ENCODE measurements at regions not wholly inside any gene's neighbourhood (a gene's known extent, or its start where the extent isn't known, plus 50 kb on each side); places are given as distances from the start of the nearest gene placed in this dataset.

GRCh38 chr1:29584362-29584761 is 348.0 kb downstream of the PTPRU start:
- Histone ChIP-seq H3K36me3 (ENCODE audit: insufficient read depth, low read length) (no peaks in the 10 kb centered on the region), H3K4me2 (ENCODE audit: low read length) (no peak overlapping the region), H3K9me2 (ENCODE audit: insufficient read depth, low read length) (no peaks in the 10 kb centered on the region), H3K27me3 (ENCODE audit: insufficient read depth, low read depth, low read length) (no peaks in the 10 kb centered on the region), H3K4me3 (ENCODE audit: low read length) (no peak overlapping the region), H3F3A (ENCODE audit: insufficient read depth, low read length, poor library complexity, severe bottlenecking) (no peaks in the 10 kb centered on the region), H4K20me1 (ENCODE audit: insufficient read depth) (no peaks in the 10 kb centered on the region), H3K79me2 (replicated peaks; ENCODE audit: insufficient read depth, low read length) (no peaks in the 10 kb centered on the region), H3K9ac (ENCODE audit: low read length) (no peak overlapping the region), H2AFZ (ENCODE audit: low read depth, low read length) (no peak overlapping the region), H3K9me3 (ENCODE audit: low read length) (no peaks in the 10 kb centered on the region), H3K27ac (ENCODE audit: low read length) (no peak overlapping the region)
- TF ChIP-seq REST (IDR thresholded peaks at IDR 0.05; ENCODE audit: borderline replicate concordance) (no peak), MXI1 (conservative IDR thresholded peaks at IDR 0.05; ENCODE audit: poor library complexity, severe bottlenecking) (no peak), EP300 (conservative IDR thresholded peaks at IDR 0.05; ENCODE audit: poor library complexity, severe bottlenecking) (no peak), EZH2 (IDR thresholded peaks at IDR 0.05; ENCODE audit: borderline replicate concordance, insufficient read depth, low read length, poor library complexity, severe bottlenecking) (no peak), POLR2AphosphoS5 (IDR thresholded peaks at IDR 0.05) (no peak), RAD21 (conservative IDR thresholded peaks at IDR 0.05) (no peak), SMC3 (conservative IDR thresholded peaks at IDR 0.05; ENCODE audit: poor library complexity) (no peak), CTCF (IDR thresholded peaks at IDR 0.05; ENCODE audit: poor library complexity, severe bottlenecking) (no peak)

GRCh38 chr1:29583727-29584126 is 347.4 kb downstream of the PTPRU start:
- TF ChIP-seq SMC3 (conservative IDR thresholded peaks at IDR 0.05; ENCODE audit: poor library complexity) (no peak), MXI1 (conservative IDR thresholded peaks at IDR 0.05; ENCODE audit: poor library complexity, severe bottlenecking) (no peak), EZH2 (IDR thresholded peaks at IDR 0.05; ENCODE audit: borderline replicate concordance, insufficient read depth, low read length, poor library complexity, severe bottlenecking) (no peak), EP300 (conservative IDR thresholded peaks at IDR 0.05; ENCODE audit: poor library complexity, severe bottlenecking) (no peak), RAD21 (conservative IDR thresholded peaks at IDR 0.05) (no peak), POLR2AphosphoS5 (IDR thresholded peaks at IDR 0.05) (no peak)
- Histone ChIP-seq H4K20me1 (ENCODE audit: insufficient read depth) (no peaks in the 10 kb centered on the region), H3K9ac (ENCODE audit: low read length) (no peak overlapping the region), H3K9me2 (ENCODE audit: insufficient read depth, low read length) (no peaks in the 10 kb centered on the region), H3K27ac (ENCODE audit: low read length) (no peak overlapping the region), H3K4me3 (ENCODE audit: low read length) (no peak overlapping the region), H3K79me2 (replicated peaks; ENCODE audit: insufficient read depth, low read length) (no peaks in the 10 kb centered on the region), H3K9me3 (ENCODE audit: low read length) (no peaks in the 10 kb centered on the region), H2AFZ (ENCODE audit: low read depth, low read length) (no peak overlapping the region), H3F3A (ENCODE audit: insufficient read depth, low read length, poor library complexity, severe bottlenecking) (no peaks in the 10 kb centered on the region), H3K4me2 (ENCODE audit: low read length) (no peak overlapping the region), H3K36me3 (ENCODE audit: insufficient read depth, low read length) (no peaks in the 10 kb centered on the region), H3K27me3 (ENCODE audit: insufficient read depth, low read depth, low read length) (no peaks in the 10 kb centered on the region)

Measured in neural cell (in vitro differentiated cells).